Ecto neural progenitor cell (in vitro differentiated cells): ENCODE measurements at regions not wholly inside any gene's neighbourhood (a gene's known extent, or its start where the extent isn't known, plus 50 kb on each side); places are given as distances from the start of the nearest gene placed in this dataset.

Experiments used
- DNase-seq: peaks from one replicate; pipeline ENCODE4 v3.0.0-alpha.2; 2018; ENCODE audit warnings: low spot score

GRCh38 chr6:14929291-14929690 is 316.6 kb upstream of the JARID2 start:
- DNase-seq = no peak

- no peak for DNase-seq
These were observed 315.4 kb upstream of the JARID2 start for GRCh38 chr6:14930366-14930989.

GRCh38 chr6:14932485-14933182 is 313.2 kb upstream of the JARID2 start:
- peak; percentile 51 for DNase-seq

- no peak for DNase-seq
These were observed 312.7 kb upstream of the JARID2 start for GRCh38 chr6:14933183-14933544.

GRCh38 chr6:14934013-14934412 is 311.9 kb upstream of the JARID2 start:
- DNase-seq = no peak

GRCh38 chr6:14934844-14935243 is 311.0 kb upstream of the JARID2 start:
- DNase-seq = no peak

- no peak for DNase-seq
These were observed 309.0 kb upstream of the JARID2 start for GRCh38 chr6:14936861-14937260.

- no peak for DNase-seq
These were observed 302.8 kb upstream of the JARID2 start for GRCh38 chr6:14943116-14943515.

- no peak for DNase-seq
These were observed 301.3 kb upstream of the JARID2 start for GRCh38 chr6:14944593-14944992.

- no peak for DNase-seq
These were observed 300.2 kb upstream of the JARID2 start for GRCh38 chr6:14945461-14946185.

GRCh38 chr6:14946753-14947152 is 299.1 kb upstream of the JARID2 start:
- no peak for DNase-seq

- no peak for DNase-seq
These were observed 297.2 kb upstream of the JARID2 start for GRCh38 chr6:14948586-14949245.

GRCh38 chr6:14950103-14950969 is 295.5 kb upstream of the JARID2 start:
- DNase-seq = no peak

GRCh38 chr6:14950970-14951276 is 294.9 kb upstream of the JARID2 start:
- no peak for DNase-seq

- DNase-seq = no peak
These were observed 294.2 kb upstream of the JARID2 start for GRCh38 chr6:14951704-14952103.

- DNase-seq = no peak
These were observed 292.0 kb upstream of the JARID2 start for GRCh38 chr6:14953836-14954235.

- no peak for DNase-seq
These were observed 288.4 kb upstream of the JARID2 start for GRCh38 chr6:14957355-14958059.

- DNase-seq = no peak
These were observed 286.5 kb upstream of the JARID2 start for GRCh38 chr6:14959324-14959885.

GRCh38 chr6:14964556-14965270 is 281.2 kb upstream of the JARID2 start:
- DNase-seq = no peak

- DNase-seq = no peak
These were observed 280.3 kb upstream of the JARID2 start for GRCh38 chr6:14965424-14966075.
